Fibroblast of the aortic adventitia (primary cell): ENCODE measurements at regions not wholly inside any gene's neighbourhood (a gene's known extent, or its start where the extent isn't known, plus 50 kb on each side); places are given as distances from the start of the nearest gene placed in this dataset.
A peak's percentile ranks its signal among the peaks of the same experiment; 100 is the strongest.

ENCODE experiments used
- DNase-seq: peaks from one replicate; pipeline ENCODE4 v3.0.0-alpha.2; 2010; ENCODE audit warnings: low read depth
- H3K4me3 ChIP-seq: 2 replicates; pipeline ENCODE4 v1.5.1; 2011; ENCODE audit warnings: low read depth, mild to moderate bottlenecking, control low read depth, low read length, moderate library complexity
- TF ChIP-seq, protein P1 (sequence below): IDR thresholded peaks from 2 replicates; pipeline ENCODE4 v1.5.1; 2011; ENCODE audit warnings: mild to moderate bottlenecking, low read length, control low read depth, inconsistent platforms; ENCODE audit not compliant: insufficient read depth

DNA sequence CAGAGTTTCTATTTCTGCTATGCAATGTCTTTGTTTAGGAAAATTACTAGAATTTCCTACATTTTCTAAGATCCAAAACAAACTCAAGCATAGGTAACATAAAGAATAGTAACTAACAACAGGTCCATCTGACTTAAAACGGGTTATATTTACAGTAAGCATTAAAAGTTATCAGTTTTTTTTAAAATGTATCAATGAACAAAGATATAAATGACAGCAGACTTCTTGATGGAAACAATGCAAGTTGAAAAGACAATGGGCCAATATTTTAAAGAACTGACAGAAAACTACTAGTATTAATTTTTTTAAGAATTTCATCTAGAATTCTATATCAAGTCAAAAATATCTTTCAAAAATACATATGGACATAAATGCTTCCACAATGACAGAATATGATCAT, 367.1 kb upstream of the MGAT4C start:
- no peak for DNase-seq
- TF ChIP-seq, protein P1, sequence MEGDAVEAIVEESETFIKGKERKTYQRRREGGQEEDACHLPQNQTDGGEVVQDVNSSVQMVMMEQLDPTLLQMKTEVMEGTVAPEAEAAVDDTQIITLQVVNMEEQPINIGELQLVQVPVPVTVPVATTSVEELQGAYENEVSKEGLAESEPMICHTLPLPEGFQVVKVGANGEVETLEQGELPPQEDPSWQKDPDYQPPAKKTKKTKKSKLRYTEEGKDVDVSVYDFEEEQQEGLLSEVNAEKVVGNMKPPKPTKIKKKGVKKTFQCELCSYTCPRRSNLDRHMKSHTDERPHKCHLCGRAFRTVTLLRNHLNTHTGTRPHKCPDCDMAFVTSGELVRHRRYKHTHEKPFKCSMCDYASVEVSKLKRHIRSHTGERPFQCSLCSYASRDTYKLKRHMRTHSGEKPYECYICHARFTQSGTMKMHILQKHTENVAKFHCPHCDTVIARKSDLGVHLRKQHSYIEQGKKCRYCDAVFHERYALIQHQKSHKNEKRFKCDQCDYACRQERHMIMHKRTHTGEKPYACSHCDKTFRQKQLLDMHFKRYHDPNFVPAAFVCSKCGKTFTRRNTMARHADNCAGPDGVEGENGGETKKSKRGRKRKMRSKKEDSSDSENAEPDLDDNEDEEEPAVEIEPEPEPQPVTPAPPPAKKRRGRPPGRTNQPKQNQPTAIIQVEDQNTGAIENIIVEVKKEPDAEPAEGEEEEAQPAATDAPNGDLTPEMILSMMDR = no peak

DNA sequence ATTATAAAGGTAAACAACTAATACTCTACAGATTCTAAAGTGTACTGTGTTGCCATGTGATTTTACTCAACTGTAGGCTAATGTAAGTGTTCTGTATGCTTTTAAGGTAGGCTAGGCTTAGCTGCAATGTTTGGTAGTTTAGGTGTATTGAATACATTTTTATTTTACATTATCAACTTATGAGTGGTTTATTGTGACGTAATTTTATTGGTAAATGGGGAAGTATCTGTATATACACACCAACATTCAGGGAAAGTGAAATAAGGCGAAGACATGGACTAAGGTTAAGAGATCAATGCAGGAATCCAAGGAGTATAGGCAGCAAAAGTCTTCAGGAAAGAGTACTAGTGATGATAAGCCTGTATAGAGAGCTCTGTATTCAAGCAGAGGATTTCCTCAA, 365.8 kb upstream of the MGAT4C start:
- DNase-seq = no peak
- no peak overlapping the region for H3K4me3 ChIP-seq
- TF ChIP-seq, protein P1 = no peak

More for the DNA sequence above, 367.1 kb upstream of the MGAT4C start:
- H3K4me3 ChIP-seq = no peak overlapping the region

DNA sequence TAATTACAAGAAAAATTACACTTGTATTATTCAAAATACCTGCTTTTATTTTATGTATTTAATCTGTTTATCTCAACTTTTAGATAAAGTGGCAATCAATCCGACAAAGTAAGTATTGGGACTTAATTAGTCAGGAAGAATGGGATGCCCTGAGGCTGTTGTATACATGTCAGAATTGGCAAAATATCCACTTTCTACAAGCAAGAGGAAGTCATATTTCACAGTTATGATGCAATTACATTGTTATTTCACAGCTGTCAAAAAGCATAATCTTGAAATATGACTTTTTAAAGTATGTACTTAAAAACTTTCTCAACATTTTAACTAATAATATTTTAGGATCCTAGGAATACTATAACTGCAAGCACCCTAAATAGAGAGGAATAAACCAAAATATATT, 357.1 kb upstream of the MGAT4C start:
- TF ChIP-seq, protein P1 = no peak
- DNase-seq = peak; percentile 41
- no peak overlapping the region for H3K4me3 ChIP-seq

DNA sequence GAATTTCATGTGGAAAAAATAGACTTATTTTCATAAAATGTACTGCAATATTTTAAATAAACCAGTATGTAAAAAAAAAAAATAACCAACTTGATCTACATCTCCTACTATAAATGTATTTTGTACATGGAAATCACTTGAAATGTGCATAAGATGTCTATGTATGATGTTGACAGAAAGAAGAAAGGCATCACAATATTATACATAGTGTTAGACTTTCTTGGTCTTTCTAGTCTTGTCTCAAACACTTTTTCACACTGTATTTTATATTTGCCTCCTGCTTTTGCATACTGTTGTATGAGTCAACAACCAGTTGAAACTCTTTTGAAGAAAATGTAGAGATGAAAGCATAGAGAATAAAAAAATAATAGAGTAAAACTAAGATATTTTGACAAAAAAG, 352.4 kb upstream of the MGAT4C start:
- no peak overlapping the region for H3K4me3 ChIP-seq
- no peak for DNase-seq
- TF ChIP-seq, protein P1 = no peak

DNA sequence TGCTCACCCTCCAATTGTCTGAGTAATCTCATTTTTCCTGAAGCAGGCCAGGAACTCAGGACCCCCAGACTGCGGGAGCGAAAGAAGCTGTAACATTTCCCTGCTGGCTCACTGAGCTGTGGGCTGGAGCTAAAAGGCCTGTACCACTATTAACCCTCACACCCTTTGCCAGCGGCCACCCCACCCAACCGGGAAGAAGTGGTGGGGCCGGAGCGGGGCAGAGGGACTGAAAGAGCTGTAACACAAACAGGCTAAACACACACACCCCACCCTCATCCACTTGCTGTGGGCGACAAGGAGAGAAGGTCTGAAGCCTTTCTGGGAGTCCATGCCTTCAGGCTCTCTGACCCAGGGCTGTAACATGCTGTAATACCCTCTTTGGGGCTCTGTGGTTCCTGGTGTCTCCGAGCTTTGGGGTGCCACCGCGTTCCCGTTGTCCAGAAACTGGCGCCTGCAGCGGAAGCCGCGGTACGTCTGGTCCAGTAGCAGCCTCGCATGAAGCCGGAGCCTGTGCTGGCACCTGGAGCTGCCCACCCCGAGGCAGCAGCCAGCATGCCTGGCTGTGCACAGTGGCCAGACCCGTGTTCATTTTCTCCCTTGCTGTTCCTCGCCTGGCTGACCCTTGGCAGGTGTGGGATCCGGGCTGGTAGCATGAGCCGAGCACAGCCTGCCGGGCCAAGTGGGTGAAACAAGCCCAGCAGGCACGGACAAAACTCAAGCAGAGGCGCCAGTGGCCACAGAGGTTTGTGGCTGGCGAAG, 345.5 kb upstream of the MGAT4C start:
- TF ChIP-seq, protein P1 = no peak
- H3K4me3 ChIP-seq = no peak overlapping the region
- DNase-seq = no peak

DNA sequence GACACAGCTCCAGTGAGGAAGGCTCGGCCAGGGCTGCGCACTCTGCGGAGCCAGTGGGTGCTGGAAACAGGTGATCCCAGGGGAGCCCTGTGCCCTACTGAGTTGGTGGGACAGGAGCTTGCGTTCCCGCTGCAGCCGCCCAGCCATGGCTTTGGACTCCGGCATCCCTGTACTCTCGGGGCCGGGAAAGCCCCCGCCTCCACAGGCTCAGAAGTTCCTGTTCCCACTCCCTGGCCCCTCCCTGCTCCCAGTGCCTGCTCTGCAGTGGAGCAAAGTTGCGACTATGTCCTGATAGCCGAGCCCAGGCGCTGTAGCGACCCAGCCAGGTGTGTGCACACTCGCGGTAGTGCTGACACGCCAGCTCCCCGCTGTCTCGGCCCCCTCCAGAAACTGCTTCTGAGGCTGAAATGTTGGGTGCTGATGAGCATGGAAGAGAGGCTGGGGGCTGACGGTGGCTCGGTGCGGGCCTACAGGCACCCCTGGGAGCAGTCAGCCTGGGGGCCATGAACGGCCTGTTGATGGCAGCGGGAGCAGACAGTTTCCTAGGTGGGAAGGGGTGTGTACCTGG, 344.6 kb upstream of the MGAT4C start:
- TF ChIP-seq, protein P1 = no peak
- no peak overlapping the region for H3K4me3 ChIP-seq
- no peak for DNase-seq

DNA sequence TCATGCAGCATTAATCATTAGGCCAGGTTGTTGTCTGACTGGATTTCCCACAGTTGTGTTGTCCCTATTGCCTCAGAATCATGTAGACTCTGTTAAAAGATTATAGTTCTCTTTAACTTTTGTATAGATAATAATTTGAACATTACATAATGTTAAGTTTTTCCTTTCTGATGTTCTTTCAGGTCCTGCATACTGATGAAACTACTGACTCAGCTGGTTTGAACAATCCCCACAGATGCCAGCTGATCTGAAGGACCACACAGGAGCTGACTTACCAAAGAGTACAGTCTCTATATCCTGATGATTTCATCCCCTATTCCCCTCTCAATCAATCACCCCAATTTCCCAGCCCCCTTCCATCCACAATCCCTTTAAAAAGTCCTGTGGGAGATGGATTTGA, 341.2 kb upstream of the MGAT4C start:
- no peak overlapping the region for H3K4me3 ChIP-seq
- TF ChIP-seq, protein P1 = no peak
- no peak for DNase-seq
